ENCODE measurements at regions not wholly inside any gene's neighbourhood (a gene's known extent, or its start where the extent isn't known, plus 50 kb on each side); places are given as distances from the start of the nearest gene placed in this dataset.

DNA sequence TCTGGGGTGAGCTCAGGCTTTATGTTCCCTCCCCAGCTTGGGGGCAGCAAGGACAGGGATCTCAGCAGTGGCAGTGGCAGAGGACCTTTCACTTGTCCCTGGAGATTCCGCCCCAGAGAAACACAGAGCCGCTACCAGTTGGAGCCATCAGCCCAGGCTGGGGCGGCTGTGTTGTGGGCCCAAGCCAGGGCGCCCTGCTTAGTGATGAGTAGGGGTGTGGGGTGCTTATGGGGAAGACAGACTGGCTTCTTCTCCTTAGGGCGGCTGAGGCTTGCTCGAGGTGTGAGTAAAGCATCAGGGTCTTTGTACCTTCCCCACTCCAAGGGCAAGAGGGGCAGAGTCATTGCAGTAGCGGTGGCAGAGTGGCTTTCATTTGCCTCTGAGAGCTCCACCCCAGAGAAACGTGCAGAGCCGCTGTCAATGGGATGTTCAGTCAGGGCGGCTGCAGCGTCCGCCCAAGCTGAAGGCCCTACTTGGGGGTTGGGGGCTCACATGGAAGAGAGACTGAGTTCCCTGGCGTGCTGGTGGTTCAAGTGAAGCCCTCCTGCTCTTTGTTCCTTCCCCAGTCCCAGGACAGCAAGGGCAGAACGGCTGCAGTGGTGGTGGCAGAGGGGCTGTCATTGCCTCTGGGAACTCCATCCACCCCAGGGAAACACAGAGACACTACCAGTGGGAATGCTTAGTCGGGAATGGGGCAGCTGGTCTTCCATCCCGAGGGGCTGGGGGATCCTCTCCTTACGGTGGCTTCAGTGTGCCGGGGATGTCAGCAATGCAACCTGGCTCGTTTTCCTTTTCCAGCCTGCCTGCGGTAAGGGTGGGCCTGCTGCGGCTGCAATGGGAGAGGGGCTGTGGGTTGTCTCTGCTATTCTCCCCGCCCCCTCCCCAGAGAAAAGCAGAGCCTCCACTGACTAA lies 2142.5 kb upstream of the TENM3 start:
- no peaks in the 10 kb centered on the region for H3K9me3 ChIP-seq
- DNase-seq, result no peak
- no peaks in the 10 kb centered on the region for H3K36me3 ChIP-seq
- H3K27me3 ChIP-seq, result no peaks in the 10 kb centered on the region
- H3K4me3 ChIP-seq, result no peak overlapping the region

DNA sequence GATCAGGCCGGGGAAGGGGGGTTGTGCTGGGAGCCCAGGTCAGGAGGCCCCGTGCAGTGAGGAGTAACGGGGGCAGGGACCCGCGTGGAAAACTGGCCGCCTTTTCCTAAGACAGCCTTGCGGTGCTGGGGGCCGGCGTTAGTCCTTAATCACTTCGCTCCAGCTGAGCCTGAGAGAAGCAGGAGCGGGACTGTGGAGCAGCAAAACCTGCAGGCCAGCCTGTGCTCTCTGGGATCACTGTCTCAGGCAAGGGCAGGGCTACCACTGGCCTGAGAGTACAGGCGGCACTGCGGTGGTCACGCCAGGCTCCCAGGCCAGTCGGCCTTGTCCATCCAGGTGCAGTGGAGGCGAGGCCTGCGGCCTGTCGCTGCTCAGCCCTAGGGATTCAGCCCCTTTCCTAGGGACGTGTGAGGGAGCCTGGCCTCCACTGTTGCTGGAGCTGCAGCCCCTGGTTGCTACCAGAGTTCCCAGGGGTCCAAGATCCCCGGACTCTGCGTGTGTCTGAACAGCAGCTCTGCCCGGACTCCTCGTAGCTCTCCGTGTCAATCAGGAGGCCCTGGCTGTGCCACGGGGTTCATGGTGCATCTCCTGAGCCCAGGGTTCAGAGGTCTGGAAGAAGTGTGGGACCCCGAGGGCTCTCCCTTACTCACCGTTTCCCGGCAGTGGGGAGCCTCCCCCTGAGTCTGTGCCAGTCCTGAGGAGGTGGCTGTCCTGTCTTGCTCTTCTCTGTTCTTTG lies 2141.7 kb upstream of the TENM3 start:
- H3K27me3 ChIP-seq, result no peaks in the 10 kb centered on the region
- H3K9me3 ChIP-seq, result no peaks in the 10 kb centered on the region
- DNase-seq, result no peak
- H3K36me3 ChIP-seq, result no peaks in the 10 kb centered on the region
- no peak overlapping the region for H3K4me3 ChIP-seq

DNA sequence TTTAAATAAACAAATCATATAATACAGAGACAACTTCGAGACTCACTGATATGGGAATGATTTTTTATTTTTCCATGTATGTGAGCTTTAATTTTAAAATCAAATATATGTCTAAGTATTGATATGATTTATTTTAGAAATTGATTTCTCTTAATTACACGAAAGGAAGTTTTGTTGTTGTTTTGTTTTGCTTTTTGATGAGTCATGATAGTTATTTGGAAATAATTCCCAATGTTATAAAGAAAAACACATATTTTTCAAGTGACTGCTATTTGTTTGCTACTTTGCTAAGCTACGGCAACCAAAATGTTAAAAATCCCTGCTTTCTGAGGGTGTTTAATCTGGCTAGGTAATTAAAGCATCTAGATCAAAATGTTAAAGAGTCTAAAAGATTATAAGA lies 2139.4 kb upstream of the TENM3 start:
- DNase-seq, result no peak
- Histone ChIP-seq H3K36me3 (no peaks in the 10 kb centered on the region), H3K4me3 (no peak overlapping the region), H3K27me3 (no peaks in the 10 kb centered on the region), H3K9me3 (no peaks in the 10 kb centered on the region)

DNA sequence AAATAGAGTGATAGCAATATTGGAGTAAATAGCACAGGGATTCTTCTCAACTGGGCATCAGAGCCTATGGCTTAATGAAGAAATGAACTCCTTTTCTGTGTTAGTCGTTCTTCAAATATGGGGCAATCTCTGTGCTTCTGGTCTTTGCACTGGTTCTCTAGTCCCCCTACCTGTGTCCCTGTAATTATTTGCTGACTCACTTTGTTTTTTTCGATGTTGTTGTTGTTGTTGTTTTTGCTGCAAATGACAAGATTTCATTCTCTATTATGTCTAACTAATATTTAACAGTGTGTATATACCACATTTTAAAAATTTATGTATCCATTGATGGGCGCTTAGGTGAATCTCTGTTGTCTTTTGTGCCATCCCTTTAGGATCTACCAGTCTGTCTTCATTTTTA lies 2137.8 kb upstream of the TENM3 start:
- no peaks in the 10 kb centered on the region for H3K36me3 ChIP-seq
- H3K4me3 ChIP-seq, result no peak overlapping the region
- no peaks in the 10 kb centered on the region for H3K27me3 ChIP-seq
- H3K9me3 ChIP-seq, result no peaks in the 10 kb centered on the region
- no peak for DNase-seq

DNA sequence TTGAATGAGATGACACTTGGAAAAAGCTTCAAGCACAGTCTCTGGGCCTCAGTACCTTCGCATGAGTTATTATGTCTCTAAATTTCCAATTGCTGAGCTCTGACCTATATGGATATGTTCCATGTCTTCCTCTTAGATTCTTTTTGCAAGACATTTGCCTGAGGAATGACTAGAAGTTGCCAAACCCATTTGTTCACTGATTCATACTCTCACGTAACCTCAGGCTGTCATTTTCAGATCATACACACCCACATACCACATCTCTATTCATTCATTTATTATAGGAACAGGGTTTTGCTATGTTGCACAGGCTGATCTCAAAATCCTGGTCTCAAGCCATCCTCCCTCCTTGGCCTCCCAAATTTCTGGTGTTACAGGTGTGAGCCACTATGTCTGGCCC lies 2137.1 kb upstream of the TENM3 start:
- no peak for DNase-seq
- Histone ChIP-seq H3K9me3 (no peaks in the 10 kb centered on the region), H3K4me3 (no peak overlapping the region), H3K36me3 (no peaks in the 10 kb centered on the region), H3K27me3 (no peaks in the 10 kb centered on the region)

DNA sequence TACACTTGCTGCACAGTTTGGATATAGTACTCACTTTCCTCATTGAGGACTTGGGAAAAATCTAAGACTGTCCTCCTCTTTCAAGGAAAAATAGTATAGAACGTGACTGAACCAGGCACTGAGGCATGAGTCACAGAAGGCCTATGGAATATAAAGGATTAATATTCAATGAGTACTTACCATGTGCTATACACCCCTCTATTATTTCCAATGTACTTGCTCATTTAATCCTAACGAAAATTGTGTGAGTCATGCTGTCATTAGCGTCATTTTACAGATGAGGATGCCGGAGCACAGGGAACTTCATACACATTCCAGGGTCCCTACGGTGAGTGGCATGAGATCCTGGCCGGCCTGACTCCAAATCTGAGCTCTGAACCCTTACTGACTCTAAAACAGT lies 2136.2 kb upstream of the TENM3 start:
- no peaks in the 10 kb centered on the region for H3K27me3 ChIP-seq
- no peak for DNase-seq
- no peak overlapping the region for H3K4me3 ChIP-seq
- H3K9me3 ChIP-seq, result no peaks in the 10 kb centered on the region
- H3K36me3 ChIP-seq, result no peaks in the 10 kb centered on the region

DNA sequence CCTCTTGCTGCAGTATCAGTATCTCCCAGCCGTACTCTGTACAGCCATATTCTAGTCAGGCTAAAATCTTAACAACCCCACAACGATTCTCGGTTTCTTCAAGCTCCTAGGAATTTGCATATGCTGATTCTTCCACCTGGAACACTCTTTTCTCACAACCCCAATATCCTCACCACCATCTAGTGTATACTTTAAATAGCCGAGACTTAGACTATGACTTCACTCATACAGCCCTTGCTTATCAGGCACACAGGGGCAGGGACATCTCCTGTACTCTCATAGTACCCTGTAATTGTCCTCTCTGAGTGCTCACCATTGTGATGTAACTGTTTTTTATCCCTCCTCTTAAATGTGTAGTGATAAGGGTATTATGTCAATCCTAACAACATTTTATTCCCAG lies 2126.4 kb upstream of the TENM3 start:
- Histone ChIP-seq H3K9me3 (no peaks in the 10 kb centered on the region), H3K27me3 (no peaks in the 10 kb centered on the region)
- no peak for DNase-seq

DNA sequence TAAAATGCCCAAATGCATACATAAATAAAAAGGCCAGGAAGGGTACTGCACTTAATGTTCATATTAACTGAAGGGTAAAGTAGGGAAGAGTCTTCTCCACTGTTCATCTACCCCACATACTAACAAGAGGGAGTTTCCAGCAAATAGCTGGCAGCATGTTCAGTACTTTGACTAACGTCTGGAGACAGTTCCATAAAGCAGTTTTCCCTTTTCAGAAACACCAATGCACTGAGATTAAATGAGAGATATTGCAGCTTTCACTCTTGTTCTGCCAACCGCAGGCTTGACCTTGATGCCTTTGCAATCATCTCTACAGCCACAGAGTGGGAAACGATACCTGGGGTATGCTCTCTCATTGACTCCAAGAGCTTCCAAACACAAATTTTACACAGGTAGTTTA lies 2123.1 kb upstream of the TENM3 start:
- no peak for DNase-seq
- Histone ChIP-seq H3K9me3 (no peaks in the 10 kb centered on the region), H3K36me3 (no peaks in the 10 kb centered on the region), H3K4me3 (no peak overlapping the region), H3K27me3 (no peaks in the 10 kb centered on the region)

More for the DNA sequence above, 2126.4 kb upstream of the TENM3 start:
- Histone ChIP-seq H3K36me3 (no peaks in the 10 kb centered on the region), H3K4me3 (no peak overlapping the region)

DNA sequence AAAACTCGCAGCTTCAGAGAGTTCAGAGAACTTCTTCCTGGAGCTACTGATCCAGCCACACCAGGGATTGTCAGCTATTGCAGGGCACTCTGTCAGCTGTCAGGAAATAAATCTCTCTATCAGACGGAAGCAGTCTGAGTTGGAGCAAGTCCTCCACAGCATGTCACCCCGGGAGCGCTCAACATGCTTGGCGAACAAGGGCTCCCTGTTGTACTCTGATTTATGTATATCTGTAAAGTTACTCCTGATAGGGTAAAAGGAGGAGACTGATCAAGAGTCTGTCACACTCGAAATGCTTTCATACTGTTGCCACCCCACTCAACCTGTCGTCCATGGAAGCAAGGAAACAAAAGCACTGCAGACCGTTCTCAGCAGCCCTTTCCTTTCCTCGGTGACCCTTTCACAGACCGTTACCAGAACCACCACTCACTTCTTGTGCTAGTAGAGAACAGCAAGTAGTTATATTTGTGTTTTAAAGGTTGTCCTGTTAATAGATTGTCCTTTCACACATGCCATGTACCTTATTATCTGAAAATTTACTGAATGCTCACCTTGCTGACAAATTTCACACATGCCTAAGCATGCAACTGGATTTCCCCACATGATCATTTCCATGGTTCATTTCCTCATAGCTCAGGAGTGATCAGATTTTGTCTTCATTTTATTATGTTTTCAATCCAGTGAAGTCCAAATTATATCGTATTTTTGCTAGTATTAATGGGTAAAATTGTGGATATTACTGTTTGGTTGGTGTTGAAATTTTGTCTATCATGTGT lies 2108.9 kb upstream of the TENM3 start:
- peak; percentile 1 for DNase-seq
- no peaks in the 10 kb centered on the region; the same call in 1 of the 2 replicates for H3K27me3 ChIP-seq
- H3K4me3 ChIP-seq, result no peak overlapping the region
- no peaks in the 10 kb centered on the region for H3K36me3 ChIP-seq
- no peaks in the 10 kb centered on the region for H3K9me3 ChIP-seq

DNA sequence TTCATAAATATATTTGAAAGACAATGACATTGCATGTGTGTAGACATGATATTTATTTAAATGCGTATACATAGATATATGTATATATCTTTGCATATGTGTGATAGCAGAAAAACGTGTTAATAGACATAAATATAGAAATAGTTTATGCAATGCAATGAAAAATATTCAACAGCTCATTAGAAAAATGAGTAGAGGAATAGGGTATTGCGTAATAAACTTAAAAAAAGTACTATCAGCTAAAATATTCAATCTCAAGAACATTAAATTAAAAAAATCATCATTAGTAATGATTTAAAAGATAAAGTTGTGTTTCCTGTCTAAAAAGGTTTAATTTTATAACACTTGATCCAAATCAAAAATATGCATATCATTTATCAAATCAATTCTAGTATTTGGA lies 2101.5 kb upstream of the TENM3 start:
- no peak for DNase-seq
- Histone ChIP-seq H3K4me3 (no peak overlapping the region), H3K27me3 (no peaks in the 10 kb centered on the region), H3K36me3 (no peaks in the 10 kb centered on the region), H3K9me3 (no peaks in the 10 kb centered on the region)

DNA sequence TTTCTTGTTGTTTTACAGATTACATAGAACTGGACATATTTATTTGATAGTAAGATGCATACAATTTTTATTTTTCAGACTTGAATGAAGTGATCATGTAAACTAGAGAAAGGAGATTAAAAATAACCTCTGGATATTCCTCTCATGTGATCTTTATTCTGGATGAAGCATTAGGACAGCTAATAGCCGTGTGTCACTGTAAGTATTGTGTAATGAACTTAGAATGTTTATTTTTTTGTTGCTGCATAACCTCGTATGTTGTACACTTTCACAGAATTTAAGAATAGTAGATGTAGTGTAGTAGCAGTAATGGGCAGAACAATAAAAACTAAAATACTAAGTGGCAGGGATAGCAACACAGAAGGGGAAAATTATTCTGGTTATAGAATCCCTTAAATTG lies 2094.5 kb upstream of the TENM3 start:
- Histone ChIP-seq H3K36me3 (no peaks in the 10 kb centered on the region), H3K27me3 (no peaks in the 10 kb centered on the region), H3K4me3 (no peak overlapping the region), H3K9me3 (no peaks in the 10 kb centered on the region)
- no peak for DNase-seq

DNA sequence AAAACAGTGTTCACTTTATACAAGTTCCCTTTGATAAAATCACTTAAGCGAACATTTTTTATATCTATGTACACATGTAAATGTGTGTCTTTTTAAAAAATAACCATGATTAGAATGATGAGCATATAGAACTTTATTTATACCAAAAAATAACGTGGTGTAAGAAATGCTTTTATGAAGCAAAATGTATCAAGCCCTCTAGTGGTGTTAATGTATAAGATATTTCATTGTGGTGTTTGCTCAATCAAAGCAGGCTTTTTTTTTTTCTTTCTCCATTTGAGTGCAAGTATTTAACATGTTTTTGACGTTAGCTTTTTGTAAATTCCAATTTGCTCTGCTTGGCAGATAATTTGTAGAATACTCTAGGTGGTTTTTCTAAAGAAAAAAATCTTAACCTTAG lies 2092.4 kb upstream of the TENM3 start:
- Histone ChIP-seq H3K27me3 (no peaks in the 10 kb centered on the region), H3K36me3 (no peaks in the 10 kb centered on the region), H3K9me3 (no peaks in the 10 kb centered on the region), H3K4me3 (no peak overlapping the region)
- DNase-seq, result no peak

DNA sequence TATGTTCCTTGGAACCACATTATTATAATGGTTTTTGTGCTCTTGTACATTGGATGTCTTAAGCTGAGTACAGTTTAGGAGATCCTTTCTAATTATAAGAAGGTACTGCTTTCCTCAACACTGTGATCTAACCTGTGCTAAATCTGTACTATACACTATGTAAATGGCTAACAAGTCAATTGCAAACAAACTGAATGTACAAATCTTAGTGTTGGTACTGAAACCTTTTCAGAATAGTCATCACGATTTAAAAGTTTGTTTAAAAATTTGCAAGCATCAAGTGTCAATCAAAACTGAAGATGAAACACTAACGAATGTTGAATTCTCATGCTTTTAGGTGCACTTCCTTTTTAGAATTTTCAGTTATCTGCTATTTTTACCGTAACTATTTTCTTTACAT lies 2090.4 kb upstream of the TENM3 start:
- no peak for DNase-seq
- Histone ChIP-seq H3K4me3 (no peak overlapping the region), H3K27me3 (no peaks in the 10 kb centered on the region), H3K9me3 (no peaks in the 10 kb centered on the region), H3K36me3 (no peaks in the 10 kb centered on the region)

DNA sequence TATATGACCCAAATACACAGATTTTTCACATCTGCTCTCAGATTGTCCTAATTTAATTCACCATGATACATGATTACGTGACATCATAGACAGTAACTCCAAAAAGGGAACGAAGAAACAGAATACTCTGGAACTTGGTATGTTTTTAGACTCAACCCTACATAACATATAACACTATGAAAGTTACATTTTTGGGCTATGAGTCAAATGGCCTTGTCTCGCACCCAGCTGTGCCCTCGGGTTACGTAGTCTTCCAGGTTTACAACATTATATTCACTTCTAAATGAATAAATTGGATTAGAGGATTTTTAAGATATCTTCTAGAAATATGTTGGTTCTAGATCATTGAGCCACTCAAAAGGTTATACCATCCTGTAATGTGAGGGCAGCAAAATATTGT lies 2089.6 kb upstream of the TENM3 start:
- H3K4me3 ChIP-seq, result no peak overlapping the region
- H3K9me3 ChIP-seq, result no peaks in the 10 kb centered on the region
- no peaks in the 10 kb centered on the region for H3K36me3 ChIP-seq
- H3K27me3 ChIP-seq, result no peaks in the 10 kb centered on the region
- no peak for DNase-seq

DNA sequence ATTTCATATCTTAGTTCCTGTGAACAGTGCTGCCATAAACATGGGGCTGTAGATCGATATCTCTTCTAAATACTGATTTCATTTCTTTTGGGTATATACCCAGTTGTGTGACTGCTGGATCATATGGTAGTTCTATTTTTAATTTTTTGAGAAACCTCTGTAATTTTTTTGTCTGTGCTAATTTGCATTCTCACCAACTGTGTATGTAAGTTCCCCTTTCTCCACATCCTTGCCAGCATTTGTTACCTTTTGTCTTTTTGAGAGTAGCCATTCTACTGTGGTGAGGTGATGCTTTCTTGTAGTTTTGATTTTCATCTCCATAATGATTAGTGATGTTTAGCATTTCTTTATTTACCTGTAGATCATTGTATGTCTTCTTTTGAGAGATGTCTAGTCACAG lies 2086.5 kb upstream of the TENM3 start:
- no peak for DNase-seq
- Histone ChIP-seq H3K27me3 (no peaks in the 10 kb centered on the region), H3K9me3 (no peaks in the 10 kb centered on the region), H3K4me3 (no peak overlapping the region), H3K36me3 (no peaks in the 10 kb centered on the region)

DNA sequence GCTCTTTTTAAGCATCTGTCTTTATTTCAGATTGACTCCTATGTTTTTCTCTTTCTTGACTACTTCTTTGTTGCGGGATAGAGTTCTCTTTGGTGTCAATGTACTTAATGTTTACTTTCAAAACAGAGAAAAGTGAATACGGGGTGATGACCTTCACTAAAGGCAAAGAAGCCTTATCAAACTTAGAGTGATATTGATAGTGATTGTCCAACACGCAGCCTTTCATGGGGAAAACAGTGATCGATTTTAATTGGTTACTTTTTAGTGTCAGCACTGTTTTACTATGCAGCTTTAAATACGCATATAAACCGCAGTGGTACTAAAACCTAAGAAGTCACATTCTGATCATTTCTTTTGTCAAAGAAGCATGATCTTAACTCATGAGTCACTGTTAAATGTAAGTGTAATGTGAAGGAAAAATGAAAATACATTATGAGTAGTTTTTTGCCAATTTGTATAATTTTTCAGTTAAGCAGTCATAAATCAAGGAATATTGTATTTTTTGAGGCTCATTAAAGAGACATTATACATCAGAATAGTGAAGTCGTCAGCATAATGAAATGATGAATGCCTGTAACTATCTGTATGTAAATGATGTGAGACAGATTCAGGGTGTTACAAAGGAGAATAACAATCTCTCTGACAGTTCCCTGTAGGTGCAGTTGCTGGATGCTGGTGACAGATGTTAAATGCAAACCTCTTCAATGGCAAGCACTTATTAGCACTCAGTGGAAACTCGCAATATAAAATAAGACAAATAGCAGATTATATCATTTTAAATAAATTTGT lies 2082.8 kb upstream of the TENM3 start:
- no peak overlapping the region for H3K4me3 ChIP-seq
- H3K36me3 ChIP-seq, result no peaks in the 10 kb centered on the region
- no peak for DNase-seq
- H3K27me3 ChIP-seq, result no peaks in the 10 kb centered on the region
- H3K9me3 ChIP-seq, result no peaks in the 10 kb centered on the region

DNA sequence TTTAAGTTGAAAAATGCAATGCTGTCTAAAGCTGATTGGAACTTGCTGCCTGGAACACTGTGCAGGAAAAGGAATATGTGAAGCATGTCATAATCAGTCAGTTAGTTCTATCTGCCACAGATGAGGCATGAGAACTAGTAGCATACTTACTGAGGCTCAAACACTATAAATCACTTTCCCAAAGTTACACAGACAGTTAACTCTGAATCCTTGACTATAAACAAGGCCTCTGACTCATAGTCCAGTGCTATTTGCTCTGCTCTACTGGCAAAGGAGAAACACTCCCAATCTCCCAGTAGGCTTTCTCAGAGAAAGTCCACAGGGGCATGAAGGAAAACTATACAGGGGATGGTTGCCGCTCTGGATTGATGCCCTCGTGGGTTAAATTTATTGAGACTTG lies 2078.4 kb upstream of the TENM3 start:
- H3K9me3 ChIP-seq, result no peaks in the 10 kb centered on the region
- no peaks in the 10 kb centered on the region for H3K27me3 ChIP-seq
- H3K4me3 ChIP-seq, result no peak overlapping the region
- H3K36me3 ChIP-seq, result no peaks in the 10 kb centered on the region
- DNase-seq, result no peak

Data from MG63 (cell line).